GM12891 (cell line): ENCODE measurements at regions not wholly inside any gene's neighbourhood (a gene's known extent, or its start where the extent isn't known, plus 50 kb on each side); places are given as distances from the start of the nearest gene placed in this dataset.
A peak's percentile ranks its signal among the peaks of the same experiment; 100 is the strongest.

Source experiments
- DNase-seq: peaks from one replicate; pipeline ENCODE4 v3.0.0; 2011; ENCODE audit warnings: low spot score; ENCODE audit not compliant: insufficient read length
- FAIRE-seq: peaks from 2 replicates; lab custom pipeline; 2011; peaks lifted over from hg19 to GRCh38; lab: Jason Lieb, UNC
- PAX5 ChIP-seq: IDR thresholded peaks from 2 replicates; pipeline ENCODE4 v1.6.1; 2011; ENCODE audit warnings: low read length, moderate library complexity, mild to moderate bottlenecking; ENCODE audit not compliant: insufficient read depth, severe bottlenecking
- POLR2A ChIP-seq: IDR thresholded peaks from 2 replicates; pipeline ENCODE4 v1.6.1; 2011; ENCODE audit warnings: low read depth, low read length, control low read depth
- POLR2AphosphoS5 ChIP-seq: IDR thresholded peaks from 2 replicates; pipeline ENCODE4 v1.6.1; 2011; ENCODE audit warnings: low read depth, low read length, control low read depth
- POU2F2 ChIP-seq: IDR thresholded peaks from 2 replicates; pipeline ENCODE4 v1.6.1; 2011; ENCODE audit warnings: low read depth, mild to moderate bottlenecking, control low read depth, low read length, moderate library complexity
- SPI1 ChIP-seq: IDR thresholded peaks from 2 replicates; pipeline ENCODE4 v1.6.1; 2011; ENCODE audit warnings: low read depth, low read length, control low read depth
- TAF1 ChIP-seq: IDR thresholded peaks from 2 replicates; pipeline ENCODE4 v1.6.1; 2011; ENCODE audit warnings: low read depth, low read length, control low read depth

- no peak for TF ChIP-seq POLR2A
- no peak for TF ChIP-seq POU2F2
- TF ChIP-seq PAX5 = no peak
- TF ChIP-seq TAF1 = no peak
- no peak for TF ChIP-seq SPI1
- no peak for TF ChIP-seq POLR2AphosphoS5
- FAIRE-seq (no peak), DNase-seq (no peak)
These were observed 98.3 kb downstream of the BACH1 start for GRCh38 chr21:29396951-29397455.

- FAIRE-seq (no peak), DNase-seq (no peak)
- no peak for TF ChIP-seq POU2F2
- TF ChIP-seq TAF1 = no peak
- TF ChIP-seq SPI1 = no peak
- no peak for TF ChIP-seq PAX5
- TF ChIP-seq POLR2AphosphoS5 = no peak
- no peak for TF ChIP-seq POLR2A
These were observed 104.6 kb downstream of the BACH1 start for GRCh38 chr21:29403301-29403700.

DNA sequence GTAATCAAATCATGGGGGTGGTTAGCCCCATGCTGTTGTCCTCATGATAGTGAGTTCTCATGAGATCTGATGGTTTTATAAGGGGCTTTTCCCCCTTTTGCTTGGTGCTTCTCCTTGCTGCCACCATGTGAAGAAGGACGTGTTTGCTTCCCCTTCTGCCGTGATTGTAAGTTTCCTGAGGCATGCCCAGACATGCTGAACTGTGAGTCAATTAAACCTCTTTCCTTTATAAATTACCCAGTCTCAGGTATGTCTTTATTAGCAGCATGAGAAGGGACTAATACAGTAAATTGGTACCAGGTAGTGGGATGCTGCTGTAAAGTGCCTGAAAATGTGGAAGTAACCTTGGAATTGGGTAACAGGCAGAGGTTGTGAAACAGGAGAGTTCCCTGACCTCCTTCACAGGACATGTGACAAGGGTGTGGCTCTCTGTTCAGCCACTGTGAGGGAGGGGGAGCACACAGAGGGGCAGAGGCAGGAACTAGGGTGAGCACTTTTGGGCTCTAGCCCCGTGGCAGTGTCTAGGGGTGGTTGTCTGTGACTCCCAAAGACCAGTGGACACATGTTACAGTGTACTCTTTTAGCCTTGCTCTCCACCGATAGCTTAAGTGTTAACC lies 105.3 kb downstream of the BACH1 start:
- FAIRE-seq (no peak), DNase-seq (no peak)
- TF ChIP-seq POU2F2 = no peak
- no peak for TF ChIP-seq SPI1
- TF ChIP-seq POLR2AphosphoS5 = no peak
- no peak for TF ChIP-seq TAF1

DNA sequence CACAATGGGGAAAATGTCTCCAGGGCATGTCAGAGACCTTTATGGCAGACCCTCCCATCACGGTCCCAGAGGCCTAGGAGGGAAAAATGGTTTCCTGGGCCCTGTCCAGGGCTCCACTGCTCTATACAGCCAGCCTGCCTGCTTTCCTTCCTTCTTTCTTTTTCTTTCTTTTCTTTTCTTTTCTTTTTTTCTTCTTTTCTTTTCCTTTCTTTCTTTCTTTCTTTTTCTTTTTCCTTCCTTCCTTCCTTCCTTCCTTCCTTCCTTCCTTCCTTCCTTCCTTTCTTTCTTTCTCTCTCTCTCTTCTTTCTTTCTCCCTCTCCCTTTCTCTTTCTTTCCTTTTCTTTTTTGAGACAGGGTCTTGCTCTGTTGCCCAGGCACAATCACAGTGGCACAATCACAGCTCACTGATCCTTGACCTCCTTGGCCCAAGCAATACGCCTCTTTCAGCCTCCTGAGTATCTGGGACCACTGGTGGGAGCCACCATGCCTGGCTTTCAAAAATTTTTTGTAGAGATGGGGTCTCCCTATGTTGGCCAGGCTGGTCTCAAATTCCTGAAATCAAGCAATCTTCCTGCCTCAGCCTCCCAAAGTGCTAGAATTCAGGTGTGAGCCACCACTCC lies 106.9 kb downstream of the BACH1 start:
- FAIRE-seq (no peak), DNase-seq (no peak)
- TF ChIP-seq PAX5 = no peak
- no peak for TF ChIP-seq TAF1
- no peak for TF ChIP-seq POU2F2
- no peak for TF ChIP-seq POLR2A
- no peak for TF ChIP-seq POLR2AphosphoS5
- no peak for TF ChIP-seq SPI1

GRCh38 chr21:29406385-29406784 lies 107.7 kb downstream of the BACH1 start:
- DNase-seq (no peak), FAIRE-seq (no peak)
- TF ChIP-seq POLR2A (no peak), SPI1 (no peak), POU2F2 (no peak), TAF1 (no peak)

DNA sequence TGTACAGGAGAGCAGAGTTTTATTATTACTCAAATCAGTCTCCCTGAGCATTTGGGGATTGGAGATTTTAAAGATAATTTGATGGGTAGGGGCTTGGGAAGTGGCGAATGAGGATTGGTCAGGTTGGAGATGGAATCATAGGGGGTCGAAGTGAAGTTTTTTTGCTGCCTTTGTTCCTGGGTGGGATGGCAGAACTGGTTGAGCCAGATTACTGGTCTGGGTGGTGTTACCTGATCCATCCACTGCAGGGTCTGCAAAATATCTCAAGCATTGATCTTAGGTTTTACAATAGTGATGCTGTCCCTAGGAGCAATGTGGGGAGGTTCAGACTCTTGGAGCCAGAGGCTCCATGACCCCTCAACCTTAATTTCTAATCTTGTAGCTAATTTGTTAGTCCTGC lies 108.8 kb downstream of the BACH1 start:
- no peak for FAIRE-seq
- TF ChIP-seq POLR2A (no peak), POU2F2 (no peak), SPI1 (no peak), POLR2AphosphoS5 (no peak), PAX5 (no peak), TAF1 (no peak)
- DNase-seq = no peak

GRCh38 chr21:29413683-29414082 lies 115.0 kb downstream of the BACH1 start:
- TF ChIP-seq POU2F2 = no peak
- no peak for TF ChIP-seq PAX5
- TF ChIP-seq POLR2AphosphoS5 = no peak
- no peak for TF ChIP-seq TAF1
- TF ChIP-seq POLR2A = no peak
- no peak for TF ChIP-seq SPI1
- DNase-seq (no peak), FAIRE-seq (no peak)

DNA sequence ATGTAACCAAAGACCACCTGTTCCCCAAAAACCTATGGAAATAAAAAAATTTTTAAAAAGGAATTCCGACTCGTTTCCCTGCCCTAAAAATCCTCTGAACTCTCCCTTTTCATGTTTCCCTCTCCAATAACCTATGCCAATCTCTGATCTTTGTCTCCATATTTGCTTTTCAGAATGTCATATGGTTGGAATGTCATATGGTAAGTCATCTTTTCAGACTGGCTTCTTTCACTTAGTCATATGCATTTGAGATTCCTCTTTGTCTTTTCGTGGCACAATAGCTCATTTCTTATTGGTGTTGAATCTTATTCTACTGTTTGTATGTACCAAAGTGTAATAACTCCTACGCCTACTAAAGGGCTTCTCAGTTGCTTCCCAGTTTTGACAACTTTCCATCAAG lies 117.5 kb downstream of the BACH1 start:
- DNase-seq (no peak), FAIRE-seq (no peak)
- TF ChIP-seq POLR2A (no peak), TAF1 (no peak), POU2F2 (no peak), POLR2AphosphoS5 (no peak), PAX5 (no peak), SPI1 (no peak)

- FAIRE-seq (no peak), DNase-seq (peak; percentile 2)
- peak; percentile 95 for TF ChIP-seq SPI1
- no peak for TF ChIP-seq POU2F2
- peak; percentile 36 for TF ChIP-seq PAX5
- TF ChIP-seq POLR2A = no peak
These were observed 120.1 kb downstream of the BACH1 start for GRCh38 chr21:29418813-29419212.
